GM20000 (cell line): ENCODE measurements at regions not wholly inside any gene's neighbourhood (a gene's known extent, or its start where the extent isn't known, plus 50 kb on each side); places are given as distances from the start of the nearest gene placed in this dataset.
"Not testable (repeated sequence)": the region's sequence is repeated elsewhere in the genome, so short reads cannot be mapped to it uniquely, and the experiment has no call there.

Source experiments
- DNase-seq: peaks from one replicate; pipeline ENCODE4 v3.0.0; 2012; ENCODE audit warnings: low spot score
- TF ChIP-seq, protein P1 (sequence below): IDR thresholded peaks from 2 replicates; pipeline ENCODE4 v1.5.1; 2012; ENCODE audit warnings: mild to moderate bottlenecking, control low read depth; ENCODE audit errors: extremely low read depth, missing control alignments

DNA sequence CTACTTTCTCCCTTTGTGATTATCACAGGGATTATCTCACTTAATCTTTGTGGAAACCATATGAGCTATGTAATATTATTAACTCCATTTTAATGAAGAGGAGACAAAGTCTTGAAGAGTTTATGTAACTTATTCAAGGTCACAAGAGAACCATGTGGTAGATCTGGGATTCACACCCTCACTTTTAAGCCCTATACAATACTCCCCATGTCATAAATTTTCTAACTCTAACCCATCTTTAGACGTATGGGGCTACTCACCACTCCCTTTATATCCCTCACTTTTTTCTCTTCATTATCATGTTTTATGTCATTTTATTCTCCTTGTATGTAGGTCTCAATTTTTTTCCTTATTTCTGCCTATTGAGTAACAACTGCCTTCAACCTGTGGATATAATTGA, 126.4 kb upstream of the AHI1 start:
- DNase-seq, result no peak
- TF ChIP-seq, protein P1, sequence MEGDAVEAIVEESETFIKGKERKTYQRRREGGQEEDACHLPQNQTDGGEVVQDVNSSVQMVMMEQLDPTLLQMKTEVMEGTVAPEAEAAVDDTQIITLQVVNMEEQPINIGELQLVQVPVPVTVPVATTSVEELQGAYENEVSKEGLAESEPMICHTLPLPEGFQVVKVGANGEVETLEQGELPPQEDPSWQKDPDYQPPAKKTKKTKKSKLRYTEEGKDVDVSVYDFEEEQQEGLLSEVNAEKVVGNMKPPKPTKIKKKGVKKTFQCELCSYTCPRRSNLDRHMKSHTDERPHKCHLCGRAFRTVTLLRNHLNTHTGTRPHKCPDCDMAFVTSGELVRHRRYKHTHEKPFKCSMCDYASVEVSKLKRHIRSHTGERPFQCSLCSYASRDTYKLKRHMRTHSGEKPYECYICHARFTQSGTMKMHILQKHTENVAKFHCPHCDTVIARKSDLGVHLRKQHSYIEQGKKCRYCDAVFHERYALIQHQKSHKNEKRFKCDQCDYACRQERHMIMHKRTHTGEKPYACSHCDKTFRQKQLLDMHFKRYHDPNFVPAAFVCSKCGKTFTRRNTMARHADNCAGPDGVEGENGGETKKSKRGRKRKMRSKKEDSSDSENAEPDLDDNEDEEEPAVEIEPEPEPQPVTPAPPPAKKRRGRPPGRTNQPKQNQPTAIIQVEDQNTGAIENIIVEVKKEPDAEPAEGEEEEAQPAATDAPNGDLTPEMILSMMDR, result no peak

DNA sequence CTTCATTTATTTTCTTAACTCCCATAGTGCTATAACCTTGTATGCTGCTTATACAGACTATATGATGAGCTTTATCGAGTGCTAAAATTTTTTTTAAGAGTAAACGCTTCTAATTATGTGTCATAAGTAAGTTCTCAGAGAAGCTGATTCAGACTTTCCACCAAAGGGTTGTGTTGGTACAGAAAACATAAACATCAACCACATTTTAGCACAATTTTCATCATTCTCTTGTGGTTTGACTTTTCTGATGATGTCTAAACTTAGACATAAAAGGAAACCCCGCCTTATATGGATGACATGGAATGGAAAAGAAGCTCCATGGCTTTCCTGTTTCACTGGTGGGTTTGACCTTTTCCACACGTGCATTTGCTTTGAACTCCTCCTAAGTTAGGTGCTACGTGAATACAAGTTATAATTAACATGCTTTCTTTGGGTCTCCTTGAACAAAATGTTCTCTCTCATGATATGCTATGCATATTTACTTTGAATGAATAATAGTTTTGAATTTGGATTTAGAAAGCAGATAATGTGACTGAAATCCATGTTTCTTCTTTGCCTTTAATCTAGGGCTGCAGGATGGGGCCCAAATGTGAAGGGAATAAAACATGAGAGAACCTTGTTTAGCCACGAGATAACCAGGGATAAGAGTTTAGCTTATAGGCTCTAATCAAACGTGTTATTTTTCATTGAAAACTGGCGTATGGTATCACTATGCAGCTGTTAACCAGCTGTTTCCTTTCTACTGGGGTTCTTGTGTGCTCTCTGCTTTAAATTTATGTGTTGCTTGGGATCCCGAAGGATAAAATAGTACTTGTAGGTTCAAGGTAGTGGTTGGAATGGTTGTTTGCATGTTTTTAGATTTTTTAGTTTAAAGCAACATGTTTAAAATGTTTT, 127.1 kb upstream of the AHI1 start:
- no peak for DNase-seq
- TF ChIP-seq, protein P1, result no peak

DNA sequence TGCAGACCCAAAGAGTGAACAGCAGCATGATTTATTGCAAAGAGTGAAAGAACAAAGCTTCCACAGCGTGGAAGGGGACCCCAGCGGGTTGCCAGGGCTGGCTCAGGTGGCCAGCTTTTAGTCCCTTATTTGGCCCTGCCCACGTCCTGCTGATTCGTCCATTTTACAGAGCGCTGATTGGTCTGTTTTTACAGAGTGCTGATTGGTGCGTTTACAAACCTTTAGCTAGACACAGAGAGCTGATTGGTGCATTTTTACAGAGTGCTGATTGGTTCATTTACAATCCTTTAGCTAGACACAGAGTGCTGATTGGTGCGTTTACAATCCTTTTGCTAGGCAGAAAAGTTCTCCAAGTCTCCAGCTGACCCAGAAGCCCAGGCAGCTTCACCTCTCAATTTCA, 128.5 kb upstream of the AHI1 start:
- not testable (repeated sequence) for DNase-seq

DNA sequence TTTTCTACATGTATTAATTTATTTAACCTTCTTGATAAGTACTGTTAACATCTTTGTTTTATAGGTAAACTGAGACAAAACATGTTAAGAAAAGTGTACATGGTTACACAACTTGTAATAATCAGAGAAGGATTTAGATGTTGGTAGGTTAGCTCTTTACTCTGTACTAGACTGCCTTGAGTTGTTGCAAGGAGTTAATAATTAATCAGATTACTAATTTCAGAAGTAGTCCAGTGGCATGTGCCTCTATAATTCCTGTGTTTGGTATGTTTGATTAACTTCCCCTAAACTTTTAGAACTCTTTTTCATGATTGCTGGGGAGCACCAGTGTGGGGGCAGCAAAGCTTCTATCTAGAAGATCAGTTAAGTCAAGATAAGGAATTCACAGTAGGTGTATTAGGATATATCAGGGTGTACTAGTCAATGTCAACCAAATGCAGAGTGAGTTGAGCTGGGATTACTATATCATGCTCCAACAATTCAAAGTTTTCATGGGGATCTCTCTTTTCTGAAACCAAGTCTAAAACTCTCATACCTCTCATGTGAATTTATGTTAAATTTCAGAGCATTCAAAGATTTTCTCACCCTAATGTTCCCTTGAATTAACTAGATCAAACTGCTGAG, 129.7 kb upstream of the AHI1 start:
- no peak for DNase-seq
- TF ChIP-seq, protein P1, result no peak

DNA sequence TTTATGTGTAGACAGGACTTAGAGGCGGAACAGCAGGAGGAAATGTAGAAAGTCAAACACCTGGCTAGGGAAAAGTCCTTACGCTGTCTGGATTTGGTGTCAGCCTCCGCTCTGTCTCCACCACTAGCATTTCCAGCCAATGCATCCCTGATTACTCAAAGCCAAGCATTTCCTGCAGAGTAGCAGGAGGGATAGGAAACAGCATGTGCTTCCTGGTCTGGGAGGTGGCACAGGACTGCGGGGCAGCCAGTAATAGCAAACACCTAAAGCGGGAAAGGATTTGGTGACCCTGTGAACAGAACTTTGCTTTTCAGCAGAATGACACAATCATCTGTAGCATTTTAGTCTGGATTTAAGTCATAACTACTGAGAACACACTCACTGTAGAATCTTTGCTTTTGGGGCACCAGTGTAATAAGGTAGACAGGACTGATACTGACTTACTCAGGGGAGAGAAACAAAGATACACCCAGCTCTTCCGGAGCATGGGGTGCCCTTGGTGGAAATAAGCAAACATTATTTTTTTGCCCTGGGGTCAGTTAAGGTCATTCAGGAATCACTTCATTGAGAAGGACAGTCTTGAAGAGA, 133.3 kb upstream of the AHI1 start:
- TF ChIP-seq, protein P1, result no peak
- no peak for DNase-seq

DNA sequence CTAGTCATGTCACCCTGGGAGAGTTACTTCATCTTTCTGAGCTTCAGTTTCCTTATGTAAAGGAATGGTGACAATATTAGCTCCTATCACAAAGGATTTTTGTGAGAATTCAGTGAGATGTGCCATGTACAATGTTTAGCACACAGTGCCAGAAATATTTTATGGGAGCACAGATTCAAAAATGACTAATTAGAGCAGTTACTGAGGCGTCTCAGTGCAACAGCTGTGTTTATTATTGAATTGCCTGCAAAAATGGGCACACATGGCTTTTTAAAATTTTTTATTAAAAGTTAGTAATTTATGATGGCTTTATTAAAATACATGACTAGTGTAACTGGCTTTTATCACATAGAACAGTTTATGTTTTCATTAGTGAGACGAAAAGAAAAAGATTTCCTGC, 134.3 kb upstream of the AHI1 start:
- TF ChIP-seq, protein P1, result no peak
- no peak for DNase-seq

DNA sequence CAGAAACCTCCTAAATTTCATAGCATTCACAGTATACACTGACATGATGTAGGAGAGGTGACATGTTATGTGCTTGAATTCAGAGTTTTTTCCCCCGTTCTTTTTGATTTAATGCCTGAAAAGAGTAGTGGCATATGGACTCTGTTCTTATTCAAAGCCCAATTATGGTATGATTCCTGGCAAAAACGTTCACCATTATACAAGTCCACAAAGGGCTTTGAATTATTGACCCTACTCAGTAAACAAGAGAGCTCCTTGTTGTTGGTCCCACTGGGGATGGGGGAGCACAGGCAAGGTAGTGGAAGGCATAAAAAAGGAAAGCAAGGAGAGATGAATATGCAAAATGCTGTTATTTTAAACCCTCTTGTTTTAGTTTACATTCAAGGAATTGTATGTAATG, 136.0 kb upstream of the AHI1 start:
- TF ChIP-seq, protein P1, result no peak
- no peak for DNase-seq
